Transverse colon (tissue), 4 donors: ENCODE measurements at regions not wholly inside any gene's neighbourhood (a gene's known extent, or its start where the extent isn't known, plus 50 kb on each side); places are given as distances from the start of the nearest gene placed in this dataset.

Experiments used
- EP300 ChIP-seq: sonication (generic); formaldehyde crosslinking; IDR thresholded peaks from one replicate; pipeline ENCODE4 v1.6.1; 2017; ENCODE audit warnings: antibody characterized with exemption, low read depth
- POLR2A ChIP-seq: fragments of 450-650 bp; IDR thresholded peaks from one replicate; pipeline ENCODE4 v1.6.1; 2016; ENCODE audit warnings: antibody characterized with exemption, mild to moderate bottlenecking, moderate library complexity
- POLR2AphosphoS5 ChIP-seq, 3 donors: sonication (generic); formaldehyde crosslinking; IDR thresholded peaks; one replicate each; pipeline ENCODE4 v1.6.1; 2016; ENCODE audit warnings: antibody characterized with exemption in 3 of 3
- TF ChIP-seq, protein P1 (sequence below), 5 experiments: fragments of 200-600 bp in 3 of 5; fragments of 450-650 bp in 2 of 5; sonication (generic) in 3 of 5; IDR thresholded peaks; 1 replicate in 2 of 5; 2 replicates in 3 of 5; pipeline ENCODE4 v1.5.1; 2016 to 2017; ENCODE audit warnings: antibody characterized with exemption in 5 of 5, inconsistent platforms in 3 of 5, mild to moderate bottlenecking in 2 of 5, moderate library complexity in 1 of 5

DNA sequence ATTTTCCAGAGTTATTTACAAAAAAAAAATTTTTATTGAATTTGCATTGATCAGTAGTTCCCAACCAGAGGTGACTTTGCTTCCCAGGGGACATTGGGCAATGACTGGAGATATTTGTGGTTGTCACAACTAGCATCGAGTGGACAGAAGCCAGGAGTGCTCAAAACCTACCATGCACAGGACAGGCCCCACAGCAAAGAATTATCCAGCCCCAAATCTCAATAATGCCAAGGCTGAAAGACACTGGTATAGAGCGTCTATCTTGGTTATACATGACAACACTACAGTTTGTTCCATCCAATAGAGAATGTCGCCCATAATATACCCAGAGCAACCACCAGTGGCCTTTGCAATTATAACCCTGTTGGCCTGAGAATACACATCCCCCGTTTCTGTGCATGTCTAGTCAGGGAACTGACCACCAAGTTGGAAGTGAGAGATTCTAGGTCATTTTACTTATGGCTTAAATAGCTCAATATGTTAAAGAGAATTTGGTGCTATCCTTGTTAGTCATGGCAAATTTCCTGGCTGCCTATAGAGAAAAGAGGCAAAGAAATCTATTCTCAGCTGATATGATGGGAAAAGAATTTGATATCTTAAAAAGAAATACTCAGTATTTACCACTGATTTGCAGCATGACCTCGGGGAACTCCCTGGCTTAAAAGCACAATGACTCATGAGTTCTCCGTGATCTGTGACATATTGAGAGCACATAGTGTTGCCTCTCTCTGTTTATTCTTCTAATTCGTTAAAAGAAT, 76.0 kb upstream of the ADTRP start:
- TF ChIP-seq POLR2A: no peak
- TF ChIP-seq, protein P1, sequence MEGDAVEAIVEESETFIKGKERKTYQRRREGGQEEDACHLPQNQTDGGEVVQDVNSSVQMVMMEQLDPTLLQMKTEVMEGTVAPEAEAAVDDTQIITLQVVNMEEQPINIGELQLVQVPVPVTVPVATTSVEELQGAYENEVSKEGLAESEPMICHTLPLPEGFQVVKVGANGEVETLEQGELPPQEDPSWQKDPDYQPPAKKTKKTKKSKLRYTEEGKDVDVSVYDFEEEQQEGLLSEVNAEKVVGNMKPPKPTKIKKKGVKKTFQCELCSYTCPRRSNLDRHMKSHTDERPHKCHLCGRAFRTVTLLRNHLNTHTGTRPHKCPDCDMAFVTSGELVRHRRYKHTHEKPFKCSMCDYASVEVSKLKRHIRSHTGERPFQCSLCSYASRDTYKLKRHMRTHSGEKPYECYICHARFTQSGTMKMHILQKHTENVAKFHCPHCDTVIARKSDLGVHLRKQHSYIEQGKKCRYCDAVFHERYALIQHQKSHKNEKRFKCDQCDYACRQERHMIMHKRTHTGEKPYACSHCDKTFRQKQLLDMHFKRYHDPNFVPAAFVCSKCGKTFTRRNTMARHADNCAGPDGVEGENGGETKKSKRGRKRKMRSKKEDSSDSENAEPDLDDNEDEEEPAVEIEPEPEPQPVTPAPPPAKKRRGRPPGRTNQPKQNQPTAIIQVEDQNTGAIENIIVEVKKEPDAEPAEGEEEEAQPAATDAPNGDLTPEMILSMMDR (IDR thresholded peaks at IDR 0.05): no peak
- TF ChIP-seq POLR2AphosphoS5 (IDR thresholded peaks at IDR 0.05): no peak
- no peak for TF ChIP-seq EP300
